ENCODE measurements at regions not wholly inside any gene's neighbourhood (a gene's known extent, or its start where the extent isn't known, plus 50 kb on each side); places are given as distances from the start of the nearest gene placed in this dataset.

GRCh38 chr2:61714210-61714609, 139.7 kb downstream of the FAM161A start:
- TF ChIP-seq TAF1 (conservative IDR thresholded peaks at IDR 0.05), result no peak
- peak in 1 of 2 donors; percentile 57 for TF ChIP-seq JUND (IDR thresholded peaks at IDR 0.05)
- TF ChIP-seq RAD21 (IDR thresholded peaks at IDR 0.05), result peak in 1 of 2 donors; percentile 47
- TF ChIP-seq, protein P1, sequence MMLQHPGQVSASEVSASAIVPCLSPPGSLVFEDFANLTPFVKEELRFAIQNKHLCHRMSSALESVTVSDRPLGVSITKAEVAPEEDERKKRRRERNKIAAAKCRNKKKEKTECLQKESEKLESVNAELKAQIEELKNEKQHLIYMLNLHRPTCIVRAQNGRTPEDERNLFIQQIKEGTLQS (IDR thresholded peaks at IDR 0.05), result peak; percentile 23
- TF ChIP-seq YY1 (IDR thresholded peaks at IDR 0.05), result no peak
- peak; percentile 37 to 53 for TF ChIP-seq HNF4A (conservative IDR thresholded peaks at IDR 0.05)
- peak; percentile 41 to 72 for TF ChIP-seq RXRA (IDR thresholded peaks at IDR 0.05)
- no peak for TF ChIP-seq REST (IDR thresholded peaks at IDR 0.05)
- peak; percentile 82 for TF ChIP-seq SP1 (IDR thresholded peaks at IDR 0.05)
- TF ChIP-seq GABPA (IDR thresholded peaks at IDR 0.05 in 1 of 2, conservative IDR thresholded peaks at IDR 0.05 in 1 of 2), result no peak
- Histone ChIP-seq H3K9me3 (ENCODE audit: control insufficient read depth in 4 of 4, low read length in 3 of 4) (no peaks in the 10 kb centered on the region), H3K4me1 (ENCODE audit: control insufficient read depth in 4 of 4, insufficient read depth in 4 of 4, low read length in 3 of 4) (peaks cover 0 to 11% (median 7%) of the 10 kb centered on the region in 4 donors), H3K9ac (ENCODE audit: low read depth in 1 of 2, low read length in 2 of 2) (no peak overlapping the region), H3K36me3 (ENCODE audit: control insufficient read depth in 4 of 4, insufficient read depth in 3 of 4, low read depth in 1 of 4, low read length in 3 of 4) (no peaks in the 10 kb centered on the region), H3K27ac (ENCODE audit: low read depth in 1 of 2, low read length in 2 of 2) (no peak overlapping the region), H3K27me3 (ENCODE audit: control insufficient read depth in 4 of 4, insufficient read depth in 4 of 4, low read length in 3 of 4) (no peaks in the 10 kb centered on the region), H3K4me3 (ENCODE audit: low read depth in 1 of 3, low read length in 3 of 3) (no peak overlapping the region)
- no peak for DNase-seq (ENCODE audit: low spot score)
- WGBS, result 60% methylated on average over 5 of the region's 5 CpGs

DNA sequence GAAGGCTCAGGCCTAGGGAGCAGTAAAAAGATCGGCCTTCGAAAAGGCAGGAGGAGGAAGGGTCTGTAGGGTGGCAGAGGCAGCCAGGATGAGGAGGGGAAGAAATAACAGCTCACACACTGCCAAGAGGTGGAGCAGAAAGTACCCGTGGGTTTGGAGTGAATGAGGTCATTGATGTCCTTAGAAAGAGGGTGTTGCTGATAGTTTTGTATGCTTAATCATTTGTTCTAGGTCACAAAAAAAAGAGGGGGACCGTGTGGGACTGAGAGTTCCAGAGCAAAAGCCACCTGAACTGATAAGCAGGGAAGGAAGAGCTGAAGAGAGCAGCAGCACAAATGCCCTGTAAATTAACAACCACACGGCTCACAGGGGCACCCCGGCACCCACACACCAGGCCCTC, 140.4 kb downstream of the FAM161A start:
- no peak for DNase-seq (ENCODE audit: low spot score)
- no peak overlapping the region for H3K27ac ChIP-seq (ENCODE audit: low read depth in 1 of 2, low read length in 2 of 2)
- no peaks in the 10 kb centered on the region for H3K9me3 ChIP-seq (ENCODE audit: control insufficient read depth in 4 of 4, low read length in 3 of 4)
- 69% methylated on average over 6 of the region's 6 CpGs for WGBS
- no peaks in the 10 kb centered on the region for H3K36me3 ChIP-seq (ENCODE audit: control insufficient read depth in 4 of 4, insufficient read depth in 3 of 4, low read depth in 1 of 4, low read length in 3 of 4)
- H3K27me3 ChIP-seq (ENCODE audit: control insufficient read depth in 4 of 4, insufficient read depth in 4 of 4, low read length in 3 of 4), result no peaks in the 10 kb centered on the region
- no peak overlapping the region for H3K4me3 ChIP-seq (ENCODE audit: low read depth in 1 of 3, low read length in 3 of 3)
- TF ChIP-seq, protein P1 (IDR thresholded peaks at IDR 0.05), result peak; percentile 69
- TF ChIP-seq RAD21 (IDR thresholded peaks at IDR 0.05) (peak in 1 of 2 donors; percentile 45), TAF1 (conservative IDR thresholded peaks at IDR 0.05) (no peak), NR2F2 (IDR thresholded peaks at IDR 0.05) (no peak), HNF4A (conservative IDR thresholded peaks at IDR 0.05) (peak; percentile 16 to 62), GABPA (IDR thresholded peaks at IDR 0.05 in 1 of 2, conservative IDR thresholded peaks at IDR 0.05 in 1 of 2) (no peak), REST (IDR thresholded peaks at IDR 0.05) (peak; percentile 12), SP1 (IDR thresholded peaks at IDR 0.05) (peak; percentile 90), MAX (IDR thresholded peaks at IDR 0.05) (no peak), FOXA2 (IDR thresholded peaks at IDR 0.05) (no peak), FOXA1 (IDR thresholded peaks at IDR 0.05) (no peak), ZBTB33 (IDR thresholded peaks at IDR 0.05) (no peak), RXRA (IDR thresholded peaks at IDR 0.05) (peak; percentile 56 to 89), EGR1 (IDR thresholded peaks at IDR 0.05; ENCODE audit: low read depth in 2 of 2) (no peak), JUND (IDR thresholded peaks at IDR 0.05) (peak; percentile 30 to 91), HNF4G (IDR thresholded peaks at IDR 0.05) (peak; percentile 41), YY1 (IDR thresholded peaks at IDR 0.05) (peak; percentile 26)
- TF ChIP-seq, protein P2, sequence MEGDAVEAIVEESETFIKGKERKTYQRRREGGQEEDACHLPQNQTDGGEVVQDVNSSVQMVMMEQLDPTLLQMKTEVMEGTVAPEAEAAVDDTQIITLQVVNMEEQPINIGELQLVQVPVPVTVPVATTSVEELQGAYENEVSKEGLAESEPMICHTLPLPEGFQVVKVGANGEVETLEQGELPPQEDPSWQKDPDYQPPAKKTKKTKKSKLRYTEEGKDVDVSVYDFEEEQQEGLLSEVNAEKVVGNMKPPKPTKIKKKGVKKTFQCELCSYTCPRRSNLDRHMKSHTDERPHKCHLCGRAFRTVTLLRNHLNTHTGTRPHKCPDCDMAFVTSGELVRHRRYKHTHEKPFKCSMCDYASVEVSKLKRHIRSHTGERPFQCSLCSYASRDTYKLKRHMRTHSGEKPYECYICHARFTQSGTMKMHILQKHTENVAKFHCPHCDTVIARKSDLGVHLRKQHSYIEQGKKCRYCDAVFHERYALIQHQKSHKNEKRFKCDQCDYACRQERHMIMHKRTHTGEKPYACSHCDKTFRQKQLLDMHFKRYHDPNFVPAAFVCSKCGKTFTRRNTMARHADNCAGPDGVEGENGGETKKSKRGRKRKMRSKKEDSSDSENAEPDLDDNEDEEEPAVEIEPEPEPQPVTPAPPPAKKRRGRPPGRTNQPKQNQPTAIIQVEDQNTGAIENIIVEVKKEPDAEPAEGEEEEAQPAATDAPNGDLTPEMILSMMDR (IDR thresholded peaks at IDR 0.05; ENCODE audit: low read depth, low read length, missing input control), result no peak
- H3K9ac ChIP-seq (ENCODE audit: low read depth in 1 of 2, low read length in 2 of 2), result no peak overlapping the region
- peaks cover 0 to 13% (median 8%) of the 10 kb centered on the region in 4 donors for H3K4me1 ChIP-seq (ENCODE audit: control insufficient read depth in 4 of 4, insufficient read depth in 4 of 4, low read length in 3 of 4)

All from liver (tissue), 8 donors.